GM18499 (cell line): ENCODE measurements at regions not wholly inside any gene's neighbourhood (a gene's known extent, or its start where the extent isn't known, plus 50 kb on each side); places are given as distances from the start of the nearest gene placed in this dataset.
"Not testable (repeated sequence)": the region's sequence is repeated elsewhere in the genome, so short reads cannot be mapped to it uniquely, and the experiment has no call there.

Experiments
- ATAC-seq: cut with Tn5 transposase; IDR thresholded peaks from one replicate; pipeline ENCODE4 v1.9.1; 2021; ENCODE audit warnings: moderate number of reproducible peaks; ENCODE audit not compliant: insufficient read depth, unreplicated experiment

DNA sequence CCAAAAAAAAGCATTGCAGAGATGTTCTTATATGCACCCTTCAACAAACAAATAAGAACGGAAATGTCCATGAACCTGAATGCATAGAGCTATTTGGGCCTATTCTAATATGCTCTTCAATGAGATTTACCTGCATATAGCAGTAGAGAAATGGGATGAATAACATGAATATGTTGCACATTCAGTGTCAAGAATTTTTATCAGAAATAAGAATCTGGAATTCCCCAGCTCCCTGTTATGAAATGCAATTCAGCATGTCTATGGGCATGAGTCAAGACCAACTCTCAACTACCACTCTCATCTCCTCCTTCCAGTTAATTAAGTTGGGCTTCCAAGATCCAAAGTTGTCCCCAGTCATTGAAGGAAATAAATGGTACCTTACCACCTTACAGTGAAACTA lies 133.7 kb upstream of the ALCAM start:
- no peak for ATAC-seq

DNA sequence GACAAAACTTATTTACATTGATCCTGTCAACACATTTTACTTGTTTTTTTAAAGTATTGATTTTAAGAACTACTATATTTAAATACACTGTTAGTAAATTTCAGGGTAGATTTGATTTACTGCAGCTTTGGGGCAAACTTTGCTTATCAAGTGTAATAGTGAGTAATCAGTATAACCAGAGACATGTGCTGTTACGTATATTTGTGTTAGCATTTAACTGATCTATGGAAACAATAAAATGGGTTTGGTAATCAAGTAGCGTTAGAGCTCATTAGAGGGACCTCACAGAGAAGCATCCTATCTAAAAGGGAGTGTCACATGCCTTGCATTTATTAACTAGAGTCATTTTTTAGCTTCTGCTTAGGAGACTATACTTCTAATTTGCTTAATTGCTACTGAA lies 131.5 kb upstream of the ALCAM start:
- ATAC-seq, result no peak

DNA sequence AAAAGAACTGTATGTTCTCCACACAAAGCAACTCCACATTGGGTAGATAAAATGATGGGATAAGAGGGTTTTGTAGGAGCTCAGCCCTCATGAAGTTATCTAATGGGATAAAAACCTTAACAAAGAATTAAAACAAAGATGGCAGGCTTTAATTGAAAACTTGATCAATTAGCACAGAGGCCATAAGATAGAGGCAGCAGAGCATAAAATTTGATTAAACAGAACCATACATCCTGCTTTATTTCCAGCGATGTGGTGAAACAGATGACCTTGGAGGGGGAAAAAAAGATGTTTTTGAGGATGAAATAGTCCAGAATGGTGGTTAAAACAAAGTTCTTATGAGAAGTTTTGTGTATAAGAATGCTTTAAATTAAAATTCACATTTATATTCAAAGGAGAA lies 130.9 kb upstream of the ALCAM start:
- ATAC-seq, result no peak

DNA sequence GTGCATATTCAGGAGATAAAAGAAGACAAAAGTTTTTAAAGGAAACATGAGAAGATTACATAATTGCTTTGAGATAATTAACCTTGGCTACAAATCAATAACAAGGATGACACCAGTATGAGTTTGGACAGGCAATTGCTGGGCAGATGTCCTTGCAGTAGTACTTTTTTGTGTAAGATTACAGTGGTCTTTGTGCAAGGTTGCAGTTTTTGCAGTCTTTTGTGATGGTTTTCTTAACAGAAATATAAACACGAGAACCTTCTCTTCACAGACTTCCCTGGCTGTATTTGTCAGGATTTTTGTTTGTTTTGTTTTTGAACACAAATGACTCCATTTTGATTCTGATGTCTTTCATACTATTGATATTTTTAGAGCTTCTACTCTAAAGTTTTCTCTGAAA lies 128.3 kb upstream of the ALCAM start:
- ATAC-seq, result no peak

DNA sequence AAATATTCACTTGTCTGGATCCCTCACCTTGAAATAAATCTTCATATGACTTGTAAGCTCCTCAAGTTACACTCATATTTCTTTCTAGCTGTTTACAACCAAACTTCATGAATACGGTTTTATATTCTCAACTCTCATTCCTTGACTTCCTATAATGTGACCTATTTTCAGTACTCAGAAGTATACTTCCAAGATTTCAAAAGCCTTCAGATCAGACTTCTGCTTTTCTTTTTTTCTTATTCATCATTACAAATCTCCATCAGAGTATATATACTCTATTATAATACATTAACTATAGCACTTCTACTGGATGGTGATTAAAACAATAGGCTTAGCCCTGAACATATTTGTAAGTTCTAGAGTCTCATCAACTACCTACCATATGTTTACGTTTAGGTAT lies 123.6 kb upstream of the ALCAM start:
- ATAC-seq, result no peak

DNA sequence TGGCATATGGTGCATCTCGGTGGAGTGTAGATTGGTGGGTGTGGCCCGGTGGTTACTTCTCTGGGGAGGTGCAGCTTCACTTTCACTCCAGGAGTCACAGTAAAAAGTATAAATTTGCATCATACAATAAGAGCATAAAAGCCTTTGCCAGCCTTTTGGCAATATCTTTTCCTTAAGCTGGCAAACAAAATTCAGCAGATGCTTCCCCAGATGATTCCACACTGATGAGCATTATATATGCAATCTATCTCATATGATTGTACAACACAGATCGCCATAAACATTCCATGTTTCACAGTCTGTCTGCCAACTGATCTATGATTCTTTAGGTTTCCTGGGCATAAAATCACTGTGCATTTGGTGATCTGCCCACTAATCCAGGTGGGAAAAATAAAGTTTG lies 120.2 kb upstream of the ALCAM start:
- no peak for ATAC-seq

DNA sequence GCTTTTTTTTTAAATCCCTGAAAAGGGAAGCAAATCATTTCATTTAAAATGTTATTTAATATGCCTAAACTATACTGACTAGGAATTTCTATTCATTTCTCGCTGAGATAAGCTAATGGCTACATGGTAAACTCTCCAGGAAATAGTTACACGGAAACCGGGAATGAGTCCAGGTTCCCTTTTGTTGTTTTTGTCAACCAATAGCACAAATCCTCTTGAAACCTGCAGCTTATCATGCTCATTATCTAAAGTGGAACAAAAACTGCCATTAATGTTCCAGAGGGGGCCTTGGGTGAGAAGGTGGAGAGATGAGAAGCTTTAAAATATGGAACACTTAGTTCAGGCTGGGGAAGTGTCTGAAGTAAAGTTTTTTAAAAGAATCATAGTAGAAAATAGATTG lies 113.5 kb upstream of the ALCAM start:
- no peak for ATAC-seq

DNA sequence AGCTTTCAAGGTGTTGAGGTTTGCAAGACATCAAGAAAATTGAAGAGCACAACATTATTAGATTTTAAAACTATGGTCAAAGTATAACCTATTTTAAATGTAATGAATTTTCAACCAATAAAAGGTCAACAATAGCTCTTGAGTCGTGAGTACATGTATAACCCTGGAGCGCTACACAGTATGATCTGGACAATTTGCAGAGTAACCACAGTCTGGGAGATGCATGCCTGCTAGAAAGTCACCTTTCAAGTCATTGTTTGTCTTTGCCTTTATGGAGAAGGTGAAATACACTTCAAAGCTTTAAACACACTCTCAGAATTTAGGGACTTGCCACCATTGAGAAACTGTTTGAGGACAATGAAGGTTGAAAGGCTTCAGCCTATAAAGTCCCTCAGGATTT lies 112.6 kb upstream of the ALCAM start:
- ATAC-seq, result no peak

DNA sequence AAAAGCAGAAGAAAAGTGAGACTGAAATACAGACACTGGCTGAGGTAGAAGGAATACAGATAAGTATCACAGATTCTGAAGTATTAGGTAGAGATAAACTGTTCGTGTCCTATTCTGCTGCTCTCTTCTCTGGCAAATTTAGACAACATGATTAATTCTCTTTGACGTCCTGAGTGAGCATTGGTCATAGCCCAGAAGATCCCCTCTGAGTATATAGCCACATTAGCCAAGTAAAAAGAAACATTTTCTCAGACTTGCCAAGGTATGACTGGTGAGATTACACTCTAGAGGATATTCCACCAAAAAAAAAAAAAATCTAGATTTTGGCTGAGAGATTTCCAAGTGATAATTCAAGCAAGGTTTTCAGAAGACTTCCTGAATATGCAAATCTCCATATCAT lies 111.4 kb upstream of the ALCAM start:
- ATAC-seq, result no peak

DNA sequence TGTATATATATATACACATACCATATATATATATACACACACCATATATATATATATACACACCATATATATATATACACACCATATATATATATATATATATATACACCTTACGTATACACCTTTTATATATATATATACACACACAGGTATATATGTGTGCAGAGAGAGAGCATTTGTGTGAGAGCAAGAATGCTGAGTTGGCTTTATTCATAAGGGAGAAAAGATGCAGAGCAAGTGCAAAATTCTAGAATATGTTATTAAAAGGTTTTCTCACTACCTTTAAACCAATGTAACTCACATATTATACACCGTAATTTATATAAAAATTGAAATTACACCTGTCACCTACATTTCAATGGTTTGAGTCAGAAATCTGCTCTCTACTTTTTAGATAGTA lies 107.2 kb upstream of the ALCAM start:
- no peak for ATAC-seq

DNA sequence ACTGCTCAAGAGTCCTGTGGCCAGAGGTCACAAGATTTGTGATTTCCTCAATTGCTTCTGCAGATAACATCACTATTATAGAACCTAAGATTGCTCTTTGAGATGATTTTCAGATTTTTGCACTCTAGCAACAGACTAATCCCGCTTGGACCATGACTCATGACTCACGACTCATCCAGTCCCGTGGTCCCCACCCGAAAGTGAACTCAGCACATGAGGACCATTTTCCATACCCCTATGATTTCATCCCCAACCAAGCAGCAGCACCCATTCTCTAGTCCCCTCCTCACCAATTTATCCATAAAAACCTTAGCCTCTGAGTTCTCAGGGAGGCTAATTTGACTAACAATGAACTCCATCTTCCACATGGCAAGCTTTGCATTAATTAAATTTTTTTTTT lies 106.3 kb upstream of the ALCAM start:
- ATAC-seq, result no peak

DNA sequence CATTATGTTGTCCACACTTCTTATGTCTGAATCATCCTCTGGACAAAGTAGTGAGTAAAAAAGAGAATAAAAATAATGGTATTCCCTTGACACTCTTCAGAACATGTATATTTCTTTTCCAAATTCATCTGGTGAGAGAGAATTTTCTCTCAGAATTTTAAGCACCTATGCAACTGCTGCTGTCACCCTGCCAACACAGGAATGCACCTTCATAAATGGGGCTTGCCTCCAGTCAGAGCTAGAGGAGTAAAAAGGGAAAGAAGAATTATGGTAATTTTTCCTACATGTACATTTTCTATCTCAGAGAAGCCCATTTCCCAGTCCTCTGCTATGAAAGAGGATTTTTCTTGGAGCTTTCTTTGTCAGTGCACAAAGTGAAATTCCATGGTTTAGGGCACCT lies 92.2 kb upstream of the ALCAM start:
- ATAC-seq, result no peak

DNA sequence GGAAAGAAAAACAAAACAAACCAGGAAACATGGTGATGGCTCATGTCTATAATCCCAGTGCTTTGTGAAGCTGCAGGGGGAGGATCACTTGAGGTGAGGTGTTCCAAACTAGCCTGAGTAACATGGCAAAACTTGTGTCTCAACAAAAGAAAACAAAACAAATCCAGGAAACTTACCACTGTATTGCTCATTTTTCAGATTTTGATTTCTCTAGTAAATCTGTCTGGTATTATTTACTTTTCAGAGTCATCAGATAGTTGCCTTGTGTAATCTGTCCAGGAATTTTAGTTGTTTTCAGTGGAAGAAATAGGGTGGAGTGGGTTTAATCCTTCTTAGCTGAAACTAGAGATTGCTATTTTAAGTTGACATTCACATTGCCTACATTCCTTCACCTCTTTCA lies 91.8 kb upstream of the ALCAM start:
- ATAC-seq, result no peak

DNA sequence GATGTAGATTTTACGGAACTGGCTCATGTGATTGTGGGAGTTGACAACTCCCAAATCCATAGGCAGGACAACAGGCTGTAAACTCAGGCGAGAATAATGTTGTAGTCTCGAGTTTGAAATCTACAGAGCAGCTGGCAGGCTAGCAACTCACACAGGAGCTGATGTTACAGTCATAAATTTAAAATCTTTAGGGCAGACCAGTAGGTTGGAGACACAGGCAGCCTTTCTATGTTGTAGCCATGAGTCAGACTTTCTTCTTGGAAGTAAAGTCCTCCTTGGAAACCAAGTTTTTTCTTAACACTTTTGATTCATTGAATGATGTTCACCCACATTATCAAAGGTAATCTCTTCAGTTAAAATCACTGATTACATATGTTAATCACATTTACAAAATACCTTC lies 89.1 kb upstream of the ALCAM start:
- no peak for ATAC-seq

DNA sequence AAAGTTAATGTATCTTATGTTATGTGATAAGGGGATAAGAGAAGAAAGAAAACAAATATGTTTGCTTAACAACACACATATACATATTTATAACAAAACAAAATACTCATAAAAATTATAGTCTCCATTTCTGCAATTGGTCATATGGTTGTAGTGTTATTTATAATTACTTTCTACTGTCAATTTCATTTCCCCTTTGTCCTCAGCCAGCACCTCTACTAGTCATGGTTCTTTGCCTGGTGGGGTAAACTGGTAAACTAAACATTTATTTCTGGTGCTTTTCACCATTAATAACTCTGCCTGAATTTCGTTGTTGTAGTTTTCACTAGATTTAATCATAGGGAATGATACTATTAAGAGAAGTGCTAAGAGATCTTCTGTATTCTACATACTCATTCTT lies 88.0 kb upstream of the ALCAM start:
- no peak for ATAC-seq

DNA sequence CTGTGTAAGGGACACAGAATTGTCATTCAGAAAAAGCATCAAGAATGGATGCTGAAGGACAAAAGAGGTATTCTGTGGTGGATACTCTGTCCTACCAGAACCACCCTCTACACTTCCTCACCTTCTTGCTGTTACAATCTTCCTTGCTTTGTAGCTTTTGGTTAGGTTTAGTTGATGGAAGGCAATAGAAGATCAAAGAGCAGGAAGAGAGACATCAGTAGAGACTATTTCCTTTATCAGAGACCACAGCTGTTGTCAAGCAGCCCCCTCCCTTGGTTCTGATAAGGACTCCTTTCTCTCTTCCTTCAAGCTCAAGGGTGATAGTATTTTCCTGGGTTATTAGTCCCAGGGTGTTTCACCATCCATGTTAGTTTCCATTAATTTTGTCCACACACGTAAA lies 84.7 kb upstream of the ALCAM start:
- ATAC-seq, result no peak

DNA sequence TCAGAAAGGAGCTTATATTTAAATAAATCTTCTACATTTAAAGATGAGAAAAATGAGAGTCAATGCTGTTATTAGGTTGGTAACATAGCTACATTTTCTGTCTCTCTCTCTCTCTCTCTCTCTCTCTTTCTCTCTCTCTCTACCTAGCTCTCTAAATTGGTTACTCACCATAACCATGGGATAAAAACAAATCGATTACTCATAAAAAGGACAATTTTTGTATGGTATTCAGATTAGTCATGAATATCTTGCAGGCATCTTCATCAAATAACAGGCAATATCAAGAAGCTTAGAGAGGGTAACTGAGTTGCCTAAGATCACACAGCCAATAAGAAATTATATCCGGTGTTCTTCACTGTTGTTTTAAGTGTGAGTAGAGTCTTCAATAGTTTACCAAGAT lies 81.8 kb upstream of the ALCAM start:
- ATAC-seq, result no peak

DNA sequence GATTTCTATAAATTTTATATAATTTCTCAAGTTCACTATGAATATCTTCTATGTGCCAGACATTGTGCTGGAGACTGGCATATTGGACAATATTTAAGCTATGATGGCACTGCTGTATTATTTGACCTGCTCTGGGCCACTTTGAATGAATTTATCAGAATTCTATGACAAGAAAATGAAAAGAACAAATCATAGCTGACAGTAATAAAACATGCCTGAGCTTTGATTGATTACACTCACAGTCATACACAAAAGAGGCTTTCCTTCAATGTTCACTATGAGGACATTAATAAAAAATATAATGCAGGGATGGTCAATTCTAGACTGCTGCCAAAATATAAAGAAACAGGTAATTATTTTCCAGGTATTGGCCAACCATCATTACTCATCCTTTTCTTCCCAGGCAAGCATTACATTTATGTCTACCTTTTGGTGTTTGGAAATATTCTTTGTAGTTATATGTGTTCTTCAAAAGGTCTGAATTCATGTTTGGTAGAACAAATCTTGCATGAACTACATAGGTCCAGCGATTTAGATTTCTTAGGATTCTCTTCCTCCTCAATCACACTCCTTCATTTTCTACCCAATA lies 81.0 kb upstream of the ALCAM start:
- ATAC-seq, result no peak

DNA sequence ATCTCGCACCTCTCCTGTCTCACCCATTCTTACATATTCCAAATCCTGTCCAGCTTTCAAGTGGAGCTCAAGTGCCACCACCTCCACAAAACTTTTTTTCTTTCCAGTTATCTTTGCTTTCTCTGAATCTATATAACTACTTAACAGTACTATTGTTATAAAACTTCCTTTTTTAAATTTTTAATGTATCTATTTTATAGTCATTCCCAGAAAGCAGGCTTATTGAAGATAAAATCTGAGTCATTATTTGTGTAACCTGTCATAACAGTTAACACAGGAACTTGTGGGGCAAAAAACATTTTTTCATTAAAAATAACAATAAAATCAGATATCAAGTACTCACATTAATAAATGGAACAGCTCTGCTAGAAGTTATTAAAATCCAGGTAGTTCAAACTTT lies 73.3 kb upstream of the ALCAM start:
- ATAC-seq, result no peak

DNA sequence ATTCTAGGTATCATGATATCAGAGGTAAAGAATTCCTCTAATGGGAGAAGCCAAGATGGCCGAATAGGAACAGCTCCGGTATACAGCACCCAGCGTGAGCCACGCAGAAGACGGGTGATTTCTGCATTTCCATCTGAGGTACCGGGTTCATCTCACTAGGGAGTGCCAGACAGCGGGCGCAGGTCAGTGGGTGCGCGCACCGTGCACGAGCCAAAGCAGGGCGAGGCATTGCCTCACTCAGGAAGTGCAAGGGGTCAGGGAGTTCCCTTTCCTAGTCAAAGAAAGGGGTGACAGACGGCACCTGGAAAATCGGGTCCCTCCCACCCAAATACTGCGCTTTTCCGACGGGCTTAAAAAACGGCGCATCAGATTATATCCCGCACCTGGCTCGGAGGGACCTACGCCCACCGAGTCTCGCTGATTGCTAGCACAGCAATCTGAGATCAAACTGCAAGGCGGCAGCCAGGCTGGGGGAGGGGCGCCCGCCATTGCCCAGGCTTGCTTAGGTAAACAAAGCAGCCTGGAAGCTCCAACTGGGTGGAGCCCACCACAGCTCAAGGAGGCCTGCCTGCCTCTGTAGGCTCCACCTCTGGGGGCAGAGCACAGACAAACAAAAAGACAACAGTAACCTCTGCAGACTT lies 70.4 kb upstream of the ALCAM start:
- not testable (repeated sequence) for ATAC-seq

DNA sequence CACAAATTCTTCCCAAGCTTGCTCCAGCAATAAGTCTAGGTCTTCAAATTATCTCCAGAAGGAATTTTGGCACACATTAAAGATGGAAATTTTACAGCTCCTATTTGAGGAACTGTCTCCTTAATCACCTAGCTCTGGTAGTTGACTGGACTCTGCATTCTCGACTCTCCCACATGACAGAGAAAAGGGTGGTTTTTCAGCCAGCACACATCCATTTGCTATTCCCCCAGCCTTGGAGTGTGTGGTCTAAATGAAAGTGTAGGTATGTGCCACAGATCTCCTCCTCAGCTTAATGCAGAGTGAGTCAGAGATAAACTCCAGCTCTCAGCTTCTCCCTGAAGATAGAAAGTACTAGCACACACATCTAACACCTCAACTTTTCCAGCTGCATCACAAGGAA lies 62.2 kb upstream of the ALCAM start:
- no peak for ATAC-seq

DNA sequence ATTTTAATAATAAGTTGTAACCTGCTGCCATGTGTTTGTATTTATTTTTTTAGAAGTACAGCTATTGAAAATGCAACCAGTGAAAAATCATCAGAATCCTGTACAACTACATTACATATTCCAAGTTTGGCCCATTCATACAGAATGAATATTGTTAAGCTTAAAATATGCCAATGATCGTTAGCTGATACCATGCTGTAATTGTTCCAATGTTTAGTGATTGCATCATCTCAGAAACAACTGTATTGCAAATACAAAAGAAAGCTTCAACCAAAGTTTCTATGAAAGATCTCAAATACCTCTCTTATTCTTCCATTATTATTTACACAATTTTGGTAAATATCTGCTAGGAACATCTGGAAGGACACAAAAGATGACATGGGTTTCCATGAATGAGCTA lies 51.6 kb upstream of the ALCAM start:
- no peak for ATAC-seq

DNA sequence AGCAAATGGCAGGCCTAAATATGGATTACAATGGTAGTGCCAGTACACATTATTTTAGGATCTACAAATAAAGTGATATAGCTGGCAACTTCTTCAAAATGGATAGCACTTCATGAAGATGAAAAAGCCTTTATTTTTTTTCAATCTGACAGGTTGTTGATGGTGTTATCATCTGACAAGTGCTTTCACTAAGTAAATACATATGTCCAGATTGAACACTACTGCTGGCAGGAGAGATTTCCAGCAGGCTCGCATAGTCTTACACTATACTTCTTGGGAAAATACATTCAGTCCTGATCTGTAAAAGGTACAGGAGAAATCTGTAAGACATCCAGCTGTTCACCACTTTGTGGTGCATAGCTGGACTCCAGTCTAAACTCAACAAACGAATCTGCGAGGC lies 50.9 kb upstream of the ALCAM start:
- no peak for ATAC-seq
